Sciatic nerve (tissue), 2 donors: ENCODE measurements at regions not wholly inside any gene's neighbourhood (a gene's known extent, or its start where the extent isn't known, plus 50 kb on each side); places are given as distances from the start of the nearest gene placed in this dataset.

Source experiments
- ATAC-seq: fragments of 200-7000 bp; cut with Tn5 transposase; one replicate; pipeline ENCODE4 v1.9.1; 2020; ENCODE audit warnings: mild to moderate bottlenecking, moderate library complexity
- DNase-seq: peaks from one replicate; pipeline ENCODE4 v3.0.0-alpha.2; 2020; ENCODE audit warnings: low spot score
- intact Hi-C: fragments of 100-400 bp; cut with DNase I; formaldehyde crosslinking; loops from one replicate; pipeline ENCODE4 v1.14.2; 2022
- donor health status: DM: no; HTN: no; CAD: no.
- donor health status: DM: no; HTN: no; CAD: no.

- ATAC-seq (no peak), DNase-seq (no peak)
- intact Hi-C loops: no loop called here
Measured at GRCh38 chr20:52793339-52793963, 178.7 kb upstream of the TSHZ2 start.

GRCh38 chr20:52791091-52791490 lies 181.1 kb upstream of the TSHZ2 start:
- ATAC-seq (no peak), DNase-seq (no peak)
- intact Hi-C loops: no loop called here

- no peak for ATAC-seq
- no peak for DNase-seq
- intact Hi-C loops: no loop called here
Measured at GRCh38 chr20:52789716-52790115, 182.4 kb upstream of the TSHZ2 start.

- intact Hi-C loops: no loop called here
- no peak for DNase-seq
- ATAC-seq: no peak
Measured at GRCh38 chr20:52787962-52788361, 184.2 kb upstream of the TSHZ2 start.

- no peak for ATAC-seq
- intact Hi-C loops: no loop called here
Measured at GRCh38 chr20:52787216-52787615, 184.9 kb upstream of the TSHZ2 start.

GRCh38 chr20:52785679-52786078 lies 186.5 kb upstream of the TSHZ2 start:
- intact Hi-C loops: no loop called here
- DNase-seq: no peak
- no peak for ATAC-seq

More at GRCh38 chr20:52787216-52787615, 184.9 kb upstream of the TSHZ2 start:
- no peak for DNase-seq

- DNase-seq (no peak), ATAC-seq (no peak)
- intact Hi-C loops: no loop called here
Measured at GRCh38 chr20:52783769-52784168, 188.4 kb upstream of the TSHZ2 start.

- DNase-seq: no peak
- intact Hi-C loops: no loop called here
- ATAC-seq: no peak
Measured at GRCh38 chr20:52780462-52780861, 191.7 kb upstream of the TSHZ2 start.

- DNase-seq: no peak
- no peak for ATAC-seq
- intact Hi-C loops: no loop called here
Measured at GRCh38 chr20:52779125-52779524, 193.0 kb upstream of the TSHZ2 start.

- ATAC-seq: no peak
- intact Hi-C loops: no loop called here
- no peak for DNase-seq
Measured at GRCh38 chr20:52777171-52777570, 195.0 kb upstream of the TSHZ2 start.

- ATAC-seq: no peak
- DNase-seq: no peak
- intact Hi-C loops: no loop called here
Measured at GRCh38 chr20:52775786-52776185, 196.4 kb upstream of the TSHZ2 start.

- DNase-seq (no peak), ATAC-seq (no peak)
- intact Hi-C loops: no loop called here
Measured at GRCh38 chr20:52768694-52769093, 203.5 kb upstream of the TSHZ2 start.

GRCh38 chr20:52766645-52767435 lies 205.3 kb upstream of the TSHZ2 start:
- intact Hi-C loops: no loop called here
- ATAC-seq (no peak), DNase-seq (no peak)

GRCh38 chr20:52763321-52763853 lies 208.8 kb upstream of the TSHZ2 start:
- no peak for ATAC-seq
- DNase-seq: no peak
- intact Hi-C loops: no loop called here

- no peak for DNase-seq
- intact Hi-C loops: no loop called here
- no peak for ATAC-seq
Measured at GRCh38 chr20:52761867-52762266, 210.3 kb upstream of the TSHZ2 start.

GRCh38 chr20:52760791-52761190 lies 211.4 kb upstream of the TSHZ2 start:
- no peak for DNase-seq
- ATAC-seq: no peak
- intact Hi-C loops: no loop called here

- ATAC-seq: no peak
- intact Hi-C loops: no loop called here
Measured at GRCh38 chr20:52757411-52757810, 214.7 kb upstream of the TSHZ2 start.

GRCh38 chr20:52755744-52756143 lies 216.4 kb upstream of the TSHZ2 start:
- DNase-seq: no peak
- ATAC-seq: no peak
- intact Hi-C loops: no loop called here

More at GRCh38 chr20:52757411-52757810, 214.7 kb upstream of the TSHZ2 start:
- no peak for DNase-seq

GRCh38 chr20:52754366-52754765 lies 217.8 kb upstream of the TSHZ2 start:
- ATAC-seq (no peak), DNase-seq (no peak)
- intact Hi-C loops: no loop called here

GRCh38 chr20:52752023-52752422 lies 220.1 kb upstream of the TSHZ2 start:
- DNase-seq (no peak), ATAC-seq (no peak)
- intact Hi-C loops: no loop called here
